ENCODE measurements at regions not wholly inside any gene's neighbourhood (a gene's known extent, or its start where the extent isn't known, plus 50 kb on each side); places are given as distances from the start of the nearest gene placed in this dataset.

DNA sequence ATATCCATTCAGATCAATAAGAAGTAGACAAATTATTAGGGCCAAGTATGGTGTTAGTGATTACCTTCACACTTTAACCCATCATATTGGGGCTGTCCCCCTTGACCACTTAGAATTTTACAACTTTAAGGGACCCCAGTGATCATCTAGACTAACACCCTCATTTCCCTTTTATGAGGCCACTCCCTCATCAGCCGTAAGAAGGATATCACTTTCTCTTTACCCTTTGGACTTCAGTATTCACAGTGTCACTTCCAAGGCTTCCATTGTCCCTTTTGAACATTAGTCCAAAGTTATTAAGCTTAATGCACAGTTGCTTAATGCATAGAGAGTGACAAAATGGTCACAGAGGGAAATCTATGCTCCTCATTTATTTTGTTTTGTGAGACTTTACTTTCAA is 172.4 kb upstream of the MPPED2 start:
- DNase-seq (ENCODE audit: extremely low spot score) = no peak
- POLR2A ChIA-PET = no interaction called here
- no peak for TF ChIP-seq SUZ12 (IDR thresholded peaks at IDR 0.05)
- CTCF ChIA-PET = no interaction called here

DNA sequence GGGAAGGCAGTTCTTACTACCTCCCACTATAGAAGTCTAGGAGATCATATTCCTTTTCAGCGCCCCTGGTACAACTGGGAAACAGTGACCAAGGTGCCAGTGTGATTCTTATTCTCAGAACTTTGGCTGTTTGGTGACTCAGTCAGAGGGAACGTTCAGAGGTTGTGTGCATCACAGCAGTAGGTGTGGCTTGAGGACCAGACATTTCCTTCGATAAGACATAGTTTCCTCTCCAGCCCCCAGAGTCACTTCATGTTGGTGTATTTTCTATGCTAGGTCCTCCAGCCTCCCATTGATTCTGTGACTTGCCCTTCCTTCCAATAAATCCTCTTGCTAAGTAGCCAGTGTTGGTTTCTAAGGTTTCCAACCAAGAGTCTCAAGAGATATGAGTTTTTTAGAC is 171.9 kb upstream of the MPPED2 start:
- TF ChIP-seq SP1 (IDR thresholded peaks at IDR 0.05) (no peak), ELF4 (IDR thresholded peaks at IDR 0.05) (no peak), NFRKB (IDR thresholded peaks at IDR 0.05) (no peak), HDGF (IDR thresholded peaks at IDR 0.05; ENCODE audit: borderline replicate concordance) (no peak), ARNT (IDR thresholded peaks at IDR 0.05) (no peak), FOXM1 (IDR thresholded peaks at IDR 0.05; ENCODE audit: borderline replicate concordance) (no peak), LEF1 (IDR thresholded peaks at IDR 0.05; ENCODE audit: borderline replicate concordance) (no peak), FOXA1 (IDR thresholded peaks at IDR 0.05) (no peak), CTBP1 (IDR thresholded peaks at IDR 0.05; ENCODE audit: borderline replicate concordance) (no peak), FOXK2 (IDR thresholded peaks at IDR 0.05) (no peak), L3MBTL2 (conservative IDR thresholded peaks at IDR 0.05) (no peak), ZNF384 (IDR thresholded peaks at IDR 0.05) (no peak), SUZ12 (IDR thresholded peaks at IDR 0.05) (no peak), BHLHE40 (IDR thresholded peaks at IDR 0.05; ENCODE audit: borderline replicate concordance) (no peak), TARDBP (IDR thresholded peaks at IDR 0.05) (no peak)
- TF ChIP-seq, protein P1, sequence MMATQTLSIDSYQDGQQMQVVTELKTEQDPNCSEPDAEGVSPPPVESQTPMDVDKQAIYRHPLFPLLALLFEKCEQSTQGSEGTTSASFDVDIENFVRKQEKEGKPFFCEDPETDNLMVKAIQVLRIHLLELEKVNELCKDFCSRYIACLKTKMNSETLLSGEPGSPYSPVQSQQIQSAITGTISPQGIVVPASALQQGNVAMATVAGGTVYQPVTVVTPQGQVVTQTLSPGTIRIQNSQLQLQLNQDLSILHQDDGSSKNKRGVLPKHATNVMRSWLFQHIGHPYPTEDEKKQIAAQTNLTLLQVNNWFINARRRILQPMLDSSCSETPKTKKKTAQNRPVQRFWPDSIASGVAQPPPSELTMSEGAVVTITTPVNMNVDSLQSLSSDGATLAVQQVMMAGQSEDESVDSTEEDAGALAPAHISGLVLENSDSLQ (IDR thresholded peaks at IDR 0.05) = no peak
- DNase-seq (ENCODE audit: extremely low spot score) = no peak
- ChIA-PET POLR2A (no interaction called here), CTCF (no interaction called here)

DNA sequence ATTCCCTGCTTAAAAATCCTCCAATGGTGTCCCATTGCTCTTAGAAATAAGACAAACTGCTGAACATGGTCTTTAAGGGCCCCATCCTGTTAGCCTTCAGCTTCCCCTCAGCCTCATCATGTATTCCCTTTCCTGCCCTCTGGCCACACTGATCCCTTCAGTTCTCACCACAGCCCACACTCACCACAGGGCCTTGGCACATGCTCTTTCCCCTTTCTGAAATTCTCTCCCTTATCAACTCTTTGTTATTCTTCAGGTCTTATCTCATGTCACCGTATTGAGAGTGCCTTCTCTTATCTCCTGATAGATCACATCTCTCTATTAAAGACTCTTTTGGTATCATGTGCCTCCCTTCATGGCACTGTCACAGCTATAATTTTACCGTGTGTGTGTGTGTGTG is 167.8 kb upstream of the MPPED2 start:
- CTCF ChIA-PET = no interaction called here
- no peak for TF ChIP-seq BHLHE40 (IDR thresholded peaks at IDR 0.05; ENCODE audit: borderline replicate concordance)
- TF ChIP-seq ZNF384 (IDR thresholded peaks at IDR 0.05) = no peak
- TF ChIP-seq SP1 (IDR thresholded peaks at IDR 0.05) = no peak
- TF ChIP-seq, protein P1 (IDR thresholded peaks at IDR 0.05) = no peak
- TF ChIP-seq HDGF (IDR thresholded peaks at IDR 0.05; ENCODE audit: borderline replicate concordance) = no peak
- TF ChIP-seq L3MBTL2 (conservative IDR thresholded peaks at IDR 0.05) = no peak
- no peak for TF ChIP-seq FOXM1 (IDR thresholded peaks at IDR 0.05; ENCODE audit: borderline replicate concordance)
- TF ChIP-seq SUZ12 (IDR thresholded peaks at IDR 0.05) = no peak
- TF ChIP-seq LEF1 (IDR thresholded peaks at IDR 0.05; ENCODE audit: borderline replicate concordance) = no peak
- TF ChIP-seq ELF4 (IDR thresholded peaks at IDR 0.05) = no peak
- TF ChIP-seq FOXK2 (IDR thresholded peaks at IDR 0.05) = no peak
- TF ChIP-seq NFRKB (IDR thresholded peaks at IDR 0.05) = no peak
- POLR2A ChIA-PET = no interaction called here
- no peak for DNase-seq (ENCODE audit: extremely low spot score)

DNA sequence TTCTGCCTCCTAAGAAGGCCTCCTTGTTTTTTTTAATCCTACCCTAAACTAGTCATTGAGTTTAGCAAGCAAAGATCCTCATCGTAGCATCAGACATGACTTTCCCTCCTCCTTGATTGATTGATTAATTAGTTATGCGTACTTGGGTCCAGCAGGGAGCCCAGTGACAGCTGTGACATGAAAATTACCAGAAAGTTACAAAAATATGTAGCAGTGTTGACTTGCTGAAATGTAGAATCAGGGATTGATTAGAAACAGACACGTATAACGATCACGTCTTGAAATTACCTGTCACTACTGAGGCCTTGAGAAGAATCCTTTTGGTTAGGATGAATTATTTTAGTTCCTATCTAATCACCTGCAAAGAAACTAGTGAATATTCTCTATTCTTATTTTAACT is 167.4 kb upstream of the MPPED2 start:
- TF ChIP-seq FOXA1 (IDR thresholded peaks at IDR 0.05) = no peak
- TF ChIP-seq, protein P1 (IDR thresholded peaks at IDR 0.05) = 0 out of 2 replicates have a peak, but pooled peaks have one; percentile 6
- CTCF ChIA-PET = interaction anchor here (0.6 kb wide), 1 partner anchor 160 kb away, joined by 3 read pairs; no protein-coding TSS in a partner anchor
- DNase-seq (ENCODE audit: extremely low spot score) = no peak
- POLR2A ChIA-PET = no interaction called here

DNA sequence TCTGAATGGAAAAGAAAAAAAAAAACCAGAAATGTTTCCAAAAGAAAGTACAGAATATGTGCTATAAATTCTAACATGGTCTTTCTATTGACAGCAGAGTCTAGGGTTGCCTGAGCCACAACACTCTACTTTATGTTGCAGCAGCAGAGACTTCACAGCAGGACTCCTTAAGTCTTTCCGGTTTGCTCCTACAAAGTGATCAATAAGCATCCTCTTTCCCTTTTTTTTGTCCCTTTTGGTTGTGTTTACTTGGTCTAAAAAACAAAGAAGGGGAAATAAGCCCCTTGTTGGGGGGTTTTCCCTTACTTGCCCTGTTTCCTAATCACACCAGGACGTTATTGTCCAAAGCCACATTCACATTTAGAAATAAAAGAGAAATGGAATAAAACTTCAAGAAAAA is 163.1 kb upstream of the MPPED2 start:
- ChIA-PET POLR2A (no interaction called here), CTCF (no interaction called here)
- DNase-seq (ENCODE audit: extremely low spot score) = no peak
- TF ChIP-seq SUZ12 (IDR thresholded peaks at IDR 0.05) = no peak
- TF ChIP-seq ZNF384 (IDR thresholded peaks at IDR 0.05) = no peak
- no peak for TF ChIP-seq FOXA1 (IDR thresholded peaks at IDR 0.05)
- TF ChIP-seq, protein P1 (IDR thresholded peaks at IDR 0.05) = no peak
- TF ChIP-seq NFRKB (IDR thresholded peaks at IDR 0.05) = no peak
- no peak for TF ChIP-seq FOXK2 (IDR thresholded peaks at IDR 0.05)

DNA sequence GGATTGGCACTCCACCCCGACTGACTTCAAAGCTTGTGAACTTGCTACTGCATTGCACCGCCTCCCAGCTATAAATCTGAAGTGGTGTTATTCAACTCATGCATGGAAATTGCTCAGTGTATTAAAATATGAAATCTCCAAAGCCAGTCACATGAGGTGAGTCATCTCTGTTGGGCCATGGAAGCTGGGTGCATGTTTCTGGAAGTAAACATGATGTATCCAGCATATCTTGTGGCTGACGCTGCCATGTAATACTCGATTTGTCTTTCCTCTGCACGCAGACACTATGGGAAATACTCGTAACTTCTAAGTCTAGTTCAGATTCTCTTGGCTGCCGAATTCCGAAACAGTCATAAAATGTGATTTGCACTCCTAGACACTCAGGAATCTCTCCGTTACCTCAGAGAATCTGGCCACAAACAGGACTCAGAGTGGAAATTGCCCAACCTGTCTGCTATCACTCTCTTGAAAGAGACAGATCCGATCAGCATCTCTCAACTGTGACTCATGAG is 154.9 kb upstream of the MPPED2 start:
- CTCF ChIA-PET = no interaction called here
- POLR2A ChIA-PET = no interaction called here
- DNase-seq (ENCODE audit: extremely low spot score) = no peak

DNA sequence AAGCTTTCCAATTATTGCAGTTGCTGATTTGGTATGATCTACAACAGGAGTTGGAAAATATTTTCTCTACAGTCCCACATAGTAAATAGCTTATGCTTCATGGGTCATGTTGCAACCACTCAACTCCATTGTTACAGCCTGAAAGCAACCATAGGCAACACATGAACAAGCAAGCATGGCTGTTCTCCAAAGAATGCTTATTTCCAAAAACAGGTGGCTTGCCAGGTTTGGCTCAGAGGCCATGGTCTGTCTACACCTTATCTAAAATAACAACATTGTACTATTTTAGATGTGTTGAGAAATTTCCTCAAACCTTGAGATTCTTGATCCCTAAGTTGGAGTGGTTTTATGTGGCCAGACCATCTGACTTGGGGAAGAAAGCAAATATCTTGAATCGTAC is 153.9 kb upstream of the MPPED2 start:
- CTCF ChIA-PET = no interaction called here
- TF ChIP-seq SP1 (IDR thresholded peaks at IDR 0.05) = no peak
- TF ChIP-seq, protein P1 (IDR thresholded peaks at IDR 0.05) = no peak
- no peak for TF ChIP-seq SUZ12 (IDR thresholded peaks at IDR 0.05)
- no peak for TF ChIP-seq HDGF (IDR thresholded peaks at IDR 0.05; ENCODE audit: borderline replicate concordance)
- no peak for TF ChIP-seq ARNT (IDR thresholded peaks at IDR 0.05)
- TF ChIP-seq TARDBP (IDR thresholded peaks at IDR 0.05) = no peak
- no peak for TF ChIP-seq ELF4 (IDR thresholded peaks at IDR 0.05)
- TF ChIP-seq FOXM1 (IDR thresholded peaks at IDR 0.05; ENCODE audit: borderline replicate concordance) = no peak
- TF ChIP-seq CTBP1 (IDR thresholded peaks at IDR 0.05; ENCODE audit: borderline replicate concordance) = no peak
- no peak for TF ChIP-seq LEF1 (IDR thresholded peaks at IDR 0.05; ENCODE audit: borderline replicate concordance)
- TF ChIP-seq FOXK2 (IDR thresholded peaks at IDR 0.05) = no peak
- no peak for TF ChIP-seq L3MBTL2 (conservative IDR thresholded peaks at IDR 0.05)
- TF ChIP-seq NFRKB (IDR thresholded peaks at IDR 0.05) = no peak
- TF ChIP-seq FOXA1 (IDR thresholded peaks at IDR 0.05) = no peak
- TF ChIP-seq BHLHE40 (IDR thresholded peaks at IDR 0.05; ENCODE audit: borderline replicate concordance) = no peak
- TF ChIP-seq ZNF384 (IDR thresholded peaks at IDR 0.05) = no peak
- no peak for DNase-seq (ENCODE audit: extremely low spot score)

More for the DNA sequence above, 154.9 kb upstream of the MPPED2 start:
- TF ChIP-seq FOXA1 (IDR thresholded peaks at IDR 0.05) = no peak
- TF ChIP-seq BHLHE40 (IDR thresholded peaks at IDR 0.05; ENCODE audit: borderline replicate concordance) = no peak
- TF ChIP-seq FOXM1 (IDR thresholded peaks at IDR 0.05; ENCODE audit: borderline replicate concordance) = no peak
- TF ChIP-seq CTBP1 (IDR thresholded peaks at IDR 0.05; ENCODE audit: borderline replicate concordance) = no peak
- TF ChIP-seq HDGF (IDR thresholded peaks at IDR 0.05; ENCODE audit: borderline replicate concordance) = no peak
- TF ChIP-seq FOXK2 (IDR thresholded peaks at IDR 0.05) = no peak

More for the DNA sequence above, 153.9 kb upstream of the MPPED2 start:
- POLR2A ChIA-PET = no interaction called here
